ENCODE measurements at regions not wholly inside any gene's neighbourhood (a gene's known extent, or its start where the extent isn't known, plus 50 kb on each side); places are given as distances from the start of the nearest gene placed in this dataset.

DNA sequence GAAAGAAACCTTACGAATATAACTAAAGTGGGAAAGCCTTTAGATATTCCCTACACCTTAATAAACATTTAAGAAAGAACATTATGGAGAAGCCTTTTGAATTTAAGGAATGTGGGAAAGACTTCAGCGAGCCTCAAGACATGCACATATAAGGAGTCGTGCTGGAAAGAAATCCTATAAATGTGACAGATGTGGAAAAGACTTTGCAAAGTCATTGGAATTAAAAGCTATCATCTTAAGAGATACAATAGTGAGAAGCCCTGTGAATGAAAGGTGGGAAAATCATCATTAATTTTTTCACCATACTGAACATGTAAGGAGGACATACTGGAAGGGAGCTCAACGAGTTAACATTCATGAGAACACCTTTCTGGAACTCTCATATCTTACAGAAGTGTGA lies 650.5 kb upstream of the DEFB115 start:
- H3K9me3 ChIP-seq = peaks cover 0 to 19% (median 0%) of the 10 kb centered on the region in 3 donors
- no peak overlapping the region for H3K4me3 ChIP-seq
- WGBS, 2 donors (ENCODE audit: low coverage in 1 of 2) = 53 to 60% methylated on average over 3 to 4 of the region's 4 CpGs

DNA sequence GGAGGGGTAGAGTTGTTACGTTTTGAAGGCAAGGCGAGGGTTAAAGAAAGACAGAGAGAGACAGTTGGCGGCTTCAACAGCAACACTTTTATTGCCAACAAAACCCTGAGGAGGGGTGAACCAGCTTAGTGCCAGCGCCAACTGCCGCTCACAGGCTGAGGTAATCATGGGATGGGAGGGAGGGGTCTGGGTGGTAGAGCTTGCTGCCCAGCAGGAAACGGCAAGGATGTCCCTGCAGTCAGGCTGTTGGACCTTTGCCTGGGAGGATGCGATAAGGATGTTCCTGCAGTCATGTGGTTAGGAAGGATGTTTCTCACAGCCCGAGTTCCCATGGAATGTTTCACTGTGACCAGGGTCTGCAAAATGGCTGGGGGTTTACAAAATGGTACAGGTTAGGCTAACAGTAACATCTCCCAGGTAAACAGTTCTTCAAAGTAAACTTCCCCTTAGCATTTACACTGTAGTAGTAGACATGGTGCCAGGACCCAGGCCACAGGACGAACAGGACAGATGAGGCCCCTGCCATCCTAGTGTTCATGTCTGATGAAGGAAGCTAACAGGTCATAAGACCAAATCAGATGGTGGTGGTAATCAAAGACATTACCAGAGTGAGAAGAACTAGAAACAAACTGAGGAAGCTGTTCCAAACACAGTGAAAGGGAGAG lies 647.3 kb upstream of the DEFB115 start:
- peaks cover 0 to 12% (median 0%) of the 10 kb centered on the region in 3 donors for H3K4me1 ChIP-seq
- H3K9me3 ChIP-seq = peaks cover 0 to 19% (median 0%) of the 10 kb centered on the region in 3 donors
- no peaks in the 10 kb centered on the region for H3K36me3 ChIP-seq
- no peak overlapping the region for H3K27ac ChIP-seq
- no peaks in the 10 kb centered on the region for H3K27me3 ChIP-seq
- 58% methylated on average over 5 of the region's 9 CpGs; no CpG with 5 or more reads in 1 of the 2 donors for WGBS, 2 donors (ENCODE audit: low coverage in 1 of 2)
- ATAC-seq = no peak
- TF ChIP-seq POLR2A (IDR thresholded peaks at IDR 0.05) (no peak), EP300 (IDR thresholded peaks at IDR 0.05) (no peak), POLR2AphosphoS5 (IDR thresholded peaks at IDR 0.05) (no peak)
- TF ChIP-seq, protein P1, sequence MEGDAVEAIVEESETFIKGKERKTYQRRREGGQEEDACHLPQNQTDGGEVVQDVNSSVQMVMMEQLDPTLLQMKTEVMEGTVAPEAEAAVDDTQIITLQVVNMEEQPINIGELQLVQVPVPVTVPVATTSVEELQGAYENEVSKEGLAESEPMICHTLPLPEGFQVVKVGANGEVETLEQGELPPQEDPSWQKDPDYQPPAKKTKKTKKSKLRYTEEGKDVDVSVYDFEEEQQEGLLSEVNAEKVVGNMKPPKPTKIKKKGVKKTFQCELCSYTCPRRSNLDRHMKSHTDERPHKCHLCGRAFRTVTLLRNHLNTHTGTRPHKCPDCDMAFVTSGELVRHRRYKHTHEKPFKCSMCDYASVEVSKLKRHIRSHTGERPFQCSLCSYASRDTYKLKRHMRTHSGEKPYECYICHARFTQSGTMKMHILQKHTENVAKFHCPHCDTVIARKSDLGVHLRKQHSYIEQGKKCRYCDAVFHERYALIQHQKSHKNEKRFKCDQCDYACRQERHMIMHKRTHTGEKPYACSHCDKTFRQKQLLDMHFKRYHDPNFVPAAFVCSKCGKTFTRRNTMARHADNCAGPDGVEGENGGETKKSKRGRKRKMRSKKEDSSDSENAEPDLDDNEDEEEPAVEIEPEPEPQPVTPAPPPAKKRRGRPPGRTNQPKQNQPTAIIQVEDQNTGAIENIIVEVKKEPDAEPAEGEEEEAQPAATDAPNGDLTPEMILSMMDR (IDR thresholded peaks at IDR 0.05) = no peak
- no peak overlapping the region for H3K4me3 ChIP-seq

More for the DNA sequence above, 650.5 kb upstream of the DEFB115 start:
- no peak for ATAC-seq
- TF ChIP-seq, protein P1 (IDR thresholded peaks at IDR 0.05) = no peak
- TF ChIP-seq EP300 (IDR thresholded peaks at IDR 0.05) (no peak), POLR2AphosphoS5 (IDR thresholded peaks at IDR 0.05) (no peak)
- Histone ChIP-seq H3K36me3 (no peaks in the 10 kb centered on the region), H3K4me1 (peaks cover 0 to 11% (median 0%) of the 10 kb centered on the region in 3 donors), H3K27ac (no peak overlapping the region), H3K27me3 (no peaks in the 10 kb centered on the region)

DNA sequence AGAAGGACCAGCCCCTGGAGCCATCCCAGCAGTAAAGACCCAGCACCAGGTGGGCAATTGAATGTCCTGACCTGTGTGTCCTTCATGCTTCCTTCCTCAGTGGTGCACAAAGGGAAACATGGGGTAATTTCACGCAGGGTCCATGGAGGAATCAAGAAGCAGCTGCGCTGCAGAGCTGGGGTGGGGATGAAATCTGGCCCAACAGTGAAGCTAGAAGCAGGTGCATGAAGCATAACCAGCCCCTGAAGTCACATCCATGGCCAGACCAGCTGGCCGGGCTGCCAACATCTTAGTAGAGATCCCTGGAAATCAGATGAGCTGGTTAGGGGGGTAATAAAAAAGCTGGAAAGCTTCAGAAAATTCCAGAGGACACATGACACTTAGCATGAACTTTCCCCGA lies 646.7 kb upstream of the DEFB115 start:
- peaks cover 0 to 19% (median 0%) of the 10 kb centered on the region in 3 donors for H3K9me3 ChIP-seq
- no peak overlapping the region for H3K27ac ChIP-seq
- H3K36me3 ChIP-seq = no peaks in the 10 kb centered on the region
- TF ChIP-seq POLR2A (IDR thresholded peaks at IDR 0.05) = no peak
- TF ChIP-seq, protein P1 (IDR thresholded peaks at IDR 0.05) = no peak
- no peak for TF ChIP-seq EP300 (IDR thresholded peaks at IDR 0.05)
- no peak for TF ChIP-seq POLR2AphosphoS5 (IDR thresholded peaks at IDR 0.05)
- no peak overlapping the region for H3K4me3 ChIP-seq
- peaks cover 0 to 12% (median 0%) of the 10 kb centered on the region in 3 donors for H3K4me1 ChIP-seq
- no peak for ATAC-seq
- no peaks in the 10 kb centered on the region for H3K27me3 ChIP-seq
- 64 to 75% methylated on average over 2 to 3 of the region's 4 CpGs for WGBS, 2 donors (ENCODE audit: low coverage in 1 of 2)

DNA sequence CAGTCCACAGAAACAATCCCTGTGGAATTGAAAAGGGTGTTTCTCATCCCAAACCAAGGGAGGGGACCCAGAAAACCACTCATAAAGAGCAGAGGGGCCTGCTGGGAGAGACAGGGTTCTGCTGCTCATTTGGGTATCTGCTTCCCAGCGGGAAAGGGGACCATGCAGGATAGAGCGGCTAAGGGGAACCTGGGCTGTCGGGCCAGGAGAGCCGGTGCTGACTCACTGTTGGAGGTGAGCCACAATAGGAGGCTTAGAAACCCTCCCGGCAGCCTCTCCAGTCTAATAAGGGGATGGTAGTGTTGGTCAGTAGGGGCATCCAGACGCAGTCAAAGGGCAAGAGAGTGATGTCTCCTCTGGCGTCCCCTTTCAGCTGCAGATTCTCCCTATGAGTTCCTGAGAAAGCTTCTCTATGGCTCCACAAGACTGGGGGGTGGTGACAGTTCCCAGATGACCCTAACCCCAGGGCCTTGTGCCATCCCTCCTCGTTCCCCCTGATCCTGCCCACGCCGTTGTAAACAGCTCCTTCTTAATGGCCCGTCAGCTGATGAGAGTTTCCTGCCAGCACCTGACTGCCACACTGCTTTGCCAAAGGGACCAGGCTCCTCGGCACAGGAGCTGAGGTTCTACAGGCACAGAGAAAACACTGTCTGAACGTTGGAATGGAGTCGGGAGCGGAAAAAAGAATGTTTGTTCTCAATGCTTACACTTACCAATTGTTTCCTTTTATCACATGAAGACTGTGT lies 646.1 kb upstream of the DEFB115 start:
- WGBS, 2 donors (ENCODE audit: low coverage in 1 of 2) = 56 to 95% methylated on average over 3 to 7 of the region's 15 CpGs
- Histone ChIP-seq H3K4me3 (no peak overlapping the region), H3K27me3 (no peaks in the 10 kb centered on the region), H3K27ac (no peak overlapping the region), H3K9me3 (peaks cover 0 to 13% (median 0%) of the 10 kb centered on the region in 3 donors), H3K36me3 (no peaks in the 10 kb centered on the region), H3K4me1 (peaks cover 0 to 12% (median 0%) of the 10 kb centered on the region in 3 donors)
- ATAC-seq = no peak
- TF ChIP-seq, protein P1 (IDR thresholded peaks at IDR 0.05) = no peak
- TF ChIP-seq POLR2A (IDR thresholded peaks at IDR 0.05) (no peak), POLR2AphosphoS5 (IDR thresholded peaks at IDR 0.05) (no peak), EP300 (IDR thresholded peaks at IDR 0.05) (no peak)
